ENCODE measurements at regions not wholly inside any gene's neighbourhood (a gene's known extent, or its start where the extent isn't known, plus 50 kb on each side); places are given as distances from the start of the nearest gene placed in this dataset.

- TF ChIP-seq POLR2A (IDR thresholded peaks at IDR 0.05), result no peak
- TF ChIP-seq, protein P1, sequence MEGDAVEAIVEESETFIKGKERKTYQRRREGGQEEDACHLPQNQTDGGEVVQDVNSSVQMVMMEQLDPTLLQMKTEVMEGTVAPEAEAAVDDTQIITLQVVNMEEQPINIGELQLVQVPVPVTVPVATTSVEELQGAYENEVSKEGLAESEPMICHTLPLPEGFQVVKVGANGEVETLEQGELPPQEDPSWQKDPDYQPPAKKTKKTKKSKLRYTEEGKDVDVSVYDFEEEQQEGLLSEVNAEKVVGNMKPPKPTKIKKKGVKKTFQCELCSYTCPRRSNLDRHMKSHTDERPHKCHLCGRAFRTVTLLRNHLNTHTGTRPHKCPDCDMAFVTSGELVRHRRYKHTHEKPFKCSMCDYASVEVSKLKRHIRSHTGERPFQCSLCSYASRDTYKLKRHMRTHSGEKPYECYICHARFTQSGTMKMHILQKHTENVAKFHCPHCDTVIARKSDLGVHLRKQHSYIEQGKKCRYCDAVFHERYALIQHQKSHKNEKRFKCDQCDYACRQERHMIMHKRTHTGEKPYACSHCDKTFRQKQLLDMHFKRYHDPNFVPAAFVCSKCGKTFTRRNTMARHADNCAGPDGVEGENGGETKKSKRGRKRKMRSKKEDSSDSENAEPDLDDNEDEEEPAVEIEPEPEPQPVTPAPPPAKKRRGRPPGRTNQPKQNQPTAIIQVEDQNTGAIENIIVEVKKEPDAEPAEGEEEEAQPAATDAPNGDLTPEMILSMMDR (IDR thresholded peaks at IDR 0.05), result no peak
Measured at GRCh38 chr3:40852712-40853111, 328.0 kb downstream of the ZNF621 start.

Measured in esophagus squamous epithelium (tissue), 4 donors.